ENCODE measurements at regions not wholly inside any gene's neighbourhood (a gene's known extent, or its start where the extent isn't known, plus 50 kb on each side); places are given as distances from the start of the nearest gene placed in this dataset.

DNA sequence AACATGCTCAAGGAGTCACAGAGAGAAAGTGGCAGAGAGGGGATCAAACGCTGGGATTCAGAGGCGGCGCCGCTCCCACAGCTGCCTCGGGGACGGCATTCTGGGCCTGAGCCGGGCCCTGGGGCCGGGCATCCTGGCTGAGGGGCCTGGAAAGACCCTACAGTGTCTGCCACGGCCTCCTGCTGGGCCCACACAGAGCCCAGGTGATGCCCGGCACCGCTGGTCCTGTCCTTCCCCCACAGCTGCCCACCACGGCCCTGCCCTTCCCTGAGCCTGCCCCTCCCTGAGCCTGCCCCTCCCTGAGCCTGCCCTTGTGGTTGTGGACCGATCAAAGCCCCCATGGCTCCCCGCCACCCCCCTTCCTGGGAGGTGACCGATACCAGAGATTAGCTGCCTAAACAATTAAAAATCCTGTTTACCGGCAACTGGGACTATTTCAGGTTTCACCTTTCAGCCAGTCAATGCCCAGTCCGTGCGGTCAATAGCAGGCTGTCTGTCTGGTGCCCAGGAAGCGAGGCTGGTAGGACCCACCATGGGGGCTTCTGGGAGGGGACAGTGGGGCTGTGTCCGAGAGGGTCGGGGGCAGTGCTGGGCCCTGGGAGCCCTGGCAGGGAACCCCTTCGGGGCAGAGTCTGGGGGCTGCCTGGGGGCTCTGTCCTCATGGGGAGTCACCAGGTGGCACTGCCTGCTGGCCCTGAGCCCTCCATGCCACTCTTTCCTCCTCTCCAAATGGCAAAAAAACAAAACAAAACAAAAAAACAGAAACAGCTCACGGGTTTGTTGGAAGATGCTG is 55.4 kb upstream of the GATA5 start:
- ChIA-PET CTCF (interaction anchor here (1.0 kb wide), 1 partner anchor 9 kb away, joined by 6 read pairs; no protein-coding TSS in a partner anchor), POLR2A (ENCODE audit: unreplicated experiment) (no interaction called here)

More for the DNA sequence above, 55.4 kb upstream of the GATA5 start:
- Histone ChIP-seq H3K4me3 (ENCODE audit: insufficient read depth, low read depth, low read length) (no peak overlapping the region), H2AK9ac (replicated peaks; ENCODE audit: low read depth, low read length, poor library complexity) (no peak overlapping the region), H3K14ac (replicated peaks; ENCODE audit: low read depth, low read length) (no peak overlapping the region), H2BK20ac (ENCODE audit: low read depth, low read length) (no peak overlapping the region), H3K27me3 (ENCODE audit: control insufficient read depth, insufficient read depth, low read length) (peaks cover 60% of the 10 kb centered on the region), H4K8ac (ENCODE audit: low read depth in 2 of 2, low read length in 2 of 2) (no peak overlapping the region), H2AK5ac (ENCODE audit: low read depth, low read length) (no peak overlapping the region), H3K18ac (ENCODE audit: low read depth, low read length) (no peak overlapping the region), H3K9ac (ENCODE audit: low read depth, low read length) (no peak overlapping the region), H2BK5ac (ENCODE audit: low read depth, low read length, poor library complexity, severe bottlenecking) (no peak overlapping the region), H2BK15ac (ENCODE audit: low read depth, low read length) (no peak overlapping the region), H3K9me1 (ENCODE audit: insufficient read depth, low read length) (no peaks in the 10 kb centered on the region), H3K27ac (ENCODE audit: insufficient read depth, low read length) (no peak overlapping the region), H3K23ac (ENCODE audit: low read depth, low read length) (no peak overlapping the region), H3K36me3 (ENCODE audit: control insufficient read depth, insufficient read depth, low read length) (no peaks in the 10 kb centered on the region), H2AFZ (replicated peaks; ENCODE audit: low read length, poor library complexity) (no peak overlapping the region), H4K91ac (ENCODE audit: insufficient read depth, low read depth, low read length) (no peak overlapping the region), H3K79me1 (ENCODE audit: low read depth in 1 of 2, low read length in 2 of 2) (no peaks in the 10 kb centered on the region), H3K56ac (ENCODE audit: extremely low read depth, insufficient read depth, low read length) (no peak overlapping the region), H3K4me1 (ENCODE audit: control insufficient read depth, insufficient read depth, low read length) (no peaks in the 10 kb centered on the region), H3K9me3 (ENCODE audit: control insufficient read depth, insufficient read depth, low read length) (no peaks in the 10 kb centered on the region), H4K20me1 (ENCODE audit: insufficient read depth, low read length) (no peaks in the 10 kb centered on the region; the same call in 1 of the 2 replicates), H4K5ac (ENCODE audit: low read depth, low read length) (no peak overlapping the region), H3K4me2 (ENCODE audit: low read depth, low read length) (no peak overlapping the region), H2BK120ac (ENCODE audit: low read depth, low read length) (no peak overlapping the region), H3K4ac (ENCODE audit: low read depth, low read length) (no peak overlapping the region)
- no peak for DNase-seq
- no TSS peak for BruUV-seq (replicated peaks)
- dilution Hi-C loops (cut with HindIII; ENCODE audit: low sequenced_read_pairs, unreplicated experiment), result no loop called here
- intact Hi-C loops (cut with micrococcal nuclease), result no loop called here
- WGBS, 2 experiments (ENCODE audit: extremely low coverage in 2 of 2, insufficient read length in 1 of 2), result 69% methylated on average over 14 of the region's 23 CpGs; no CpG with 5 or more reads in 1 of the 2 experiments
- TF ChIP-seq, protein P1, sequence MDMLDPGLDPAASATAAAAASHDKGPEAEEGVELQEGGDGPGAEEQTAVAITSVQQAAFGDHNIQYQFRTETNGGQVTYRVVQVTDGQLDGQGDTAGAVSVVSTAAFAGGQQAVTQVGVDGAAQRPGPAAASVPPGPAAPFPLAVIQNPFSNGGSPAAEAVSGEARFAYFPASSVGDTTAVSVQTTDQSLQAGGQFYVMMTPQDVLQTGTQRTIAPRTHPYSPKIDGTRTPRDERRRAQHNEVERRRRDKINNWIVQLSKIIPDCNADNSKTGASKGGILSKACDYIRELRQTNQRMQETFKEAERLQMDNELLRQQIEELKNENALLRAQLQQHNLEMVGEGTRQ (IDR thresholded peaks at IDR 0.05; ENCODE audit: low read depth, low read length), result no peak
- no peak for TF ChIP-seq MAZ (IDR thresholded peaks at IDR 0.05; ENCODE audit: borderline replicate concordance, low read depth, low read length)
- TF ChIP-seq, protein P2, sequence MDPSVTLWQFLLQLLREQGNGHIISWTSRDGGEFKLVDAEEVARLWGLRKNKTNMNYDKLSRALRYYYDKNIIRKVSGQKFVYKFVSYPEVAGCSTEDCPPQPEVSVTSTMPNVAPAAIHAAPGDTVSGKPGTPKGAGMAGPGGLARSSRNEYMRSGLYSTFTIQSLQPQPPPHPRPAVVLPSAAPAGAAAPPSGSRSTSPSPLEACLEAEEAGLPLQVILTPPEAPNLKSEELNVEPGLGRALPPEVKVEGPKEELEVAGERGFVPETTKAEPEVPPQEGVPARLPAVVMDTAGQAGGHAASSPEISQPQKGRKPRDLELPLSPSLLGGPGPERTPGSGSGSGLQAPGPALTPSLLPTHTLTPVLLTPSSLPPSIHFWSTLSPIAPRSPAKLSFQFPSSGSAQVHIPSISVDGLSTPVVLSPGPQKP (IDR thresholded peaks at IDR 0.05; ENCODE audit: borderline replicate concordance, low read depth, low read length), result no peak
- TF ChIP-seq RFX5 (IDR thresholded peaks at IDR 0.05; ENCODE audit: low read depth, low read length), result no peak
- TF ChIP-seq BHLHE40 (IDR thresholded peaks at IDR 0.05; ENCODE audit: low read depth, low read length), result no peak
- no peak for TF ChIP-seq CHD1 (IDR thresholded peaks at IDR 0.05; ENCODE audit: low read depth, low read length)
- no peak for TF ChIP-seq RAD21 (IDR thresholded peaks at IDR 0.05; ENCODE audit: low read length)
- no peak for TF ChIP-seq CEBPB (IDR thresholded peaks at IDR 0.05; ENCODE audit: low read depth, low read length)
- no peak for TF ChIP-seq RCOR1 (IDR thresholded peaks at IDR 0.05; ENCODE audit: insufficient replicate concordance, low read length)
- TF ChIP-seq, protein P3, sequence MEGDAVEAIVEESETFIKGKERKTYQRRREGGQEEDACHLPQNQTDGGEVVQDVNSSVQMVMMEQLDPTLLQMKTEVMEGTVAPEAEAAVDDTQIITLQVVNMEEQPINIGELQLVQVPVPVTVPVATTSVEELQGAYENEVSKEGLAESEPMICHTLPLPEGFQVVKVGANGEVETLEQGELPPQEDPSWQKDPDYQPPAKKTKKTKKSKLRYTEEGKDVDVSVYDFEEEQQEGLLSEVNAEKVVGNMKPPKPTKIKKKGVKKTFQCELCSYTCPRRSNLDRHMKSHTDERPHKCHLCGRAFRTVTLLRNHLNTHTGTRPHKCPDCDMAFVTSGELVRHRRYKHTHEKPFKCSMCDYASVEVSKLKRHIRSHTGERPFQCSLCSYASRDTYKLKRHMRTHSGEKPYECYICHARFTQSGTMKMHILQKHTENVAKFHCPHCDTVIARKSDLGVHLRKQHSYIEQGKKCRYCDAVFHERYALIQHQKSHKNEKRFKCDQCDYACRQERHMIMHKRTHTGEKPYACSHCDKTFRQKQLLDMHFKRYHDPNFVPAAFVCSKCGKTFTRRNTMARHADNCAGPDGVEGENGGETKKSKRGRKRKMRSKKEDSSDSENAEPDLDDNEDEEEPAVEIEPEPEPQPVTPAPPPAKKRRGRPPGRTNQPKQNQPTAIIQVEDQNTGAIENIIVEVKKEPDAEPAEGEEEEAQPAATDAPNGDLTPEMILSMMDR (conservative IDR thresholded peaks at IDR 0.05; ENCODE audit: low read depth, low read length), result no peak
- TF ChIP-seq SMC3 (IDR thresholded peaks at IDR 0.05; ENCODE audit: low read depth, low read length), result no peak
- no peak for TF ChIP-seq NFE2L2 (IDR thresholded peaks at IDR 0.05; ENCODE audit: low read depth, low read length)
- TF ChIP-seq MAFK (IDR thresholded peaks at IDR 0.05; ENCODE audit: low read depth, low read length), result no peak
- no peak for TF ChIP-seq MXI1 (IDR thresholded peaks at IDR 0.05; ENCODE audit: borderline replicate concordance, low read depth, low read length)
- no peak for TF ChIP-seq FOS (IDR thresholded peaks at IDR 0.05; ENCODE audit: low read depth, low read length)
- no peak for TF ChIP-seq POLR2A (IDR thresholded peaks at IDR 0.05; ENCODE audit: low read depth, low read length)
- in situ Hi-C loops (cut with MboI; ENCODE audit: low sequenced_read_pairs), result no loop called here
- ATAC-seq (ENCODE audit: low read depth), result no peak

Data from IMR-90 (cell line).